CD14-positive monocyte (primary cell): ENCODE measurements at regions not wholly inside any gene's neighbourhood (a gene's known extent, or its start where the extent isn't known, plus 50 kb on each side); places are given as distances from the start of the nearest gene placed in this dataset.

Experiments
- DNase-seq, 3 donors: peaks; one replicate each; pipeline ENCODE4 v3.0.0-alpha.2; 2011 to 2022
- H2AFZ ChIP-seq: 2 replicates; pipeline ENCODE4 v1.6.0; 2012; ENCODE audit warnings: mild to moderate bottlenecking, low read depth, low read length, inconsistent platforms; ENCODE audit not compliant: insufficient read depth, poor library complexity, severe bottlenecking
- H3K27ac ChIP-seq, 2 donors: 1 replicate in 1 of 2; 2 replicates in 1 of 2; pipeline ENCODE4 v1.5.1; 2012 to 2013; ENCODE audit warnings: low read length in 2 of 2, control low read depth in 1 of 2, inconsistent platforms in 1 of 2, low read depth in 1 of 2, mild to moderate bottlenecking in 1 of 2
- H3K27me3 ChIP-seq, 2 donors: one replicate each; pipeline versions ENCODE4 v1.6.0 to v1.6.1; 2011 to 2013; ENCODE audit warnings: low read length in 2 of 2; ENCODE audit not compliant: control insufficient read depth in 2 of 2, insufficient read depth in 2 of 2
- H3K36me3 ChIP-seq, 2 donors: replicated peaks in 1 of 2; 1 replicate in 1 of 2; 2 replicates in 1 of 2; pipeline versions ENCODE4 v1.5.1 to v1.6.1; 2012 to 2013; ENCODE audit warnings: low read length in 2 of 2, control low read depth in 1 of 2, inconsistent platforms in 1 of 2, mild to moderate bottlenecking in 1 of 2; ENCODE audit not compliant: insufficient read depth in 2 of 2, control insufficient read depth in 1 of 2
- H3K4me1 ChIP-seq, 2 donors: 1 replicate in 1 of 2; 2 replicates in 1 of 2; pipeline versions ENCODE4 v1.5.1 to v1.6.1; 2012 to 2013; ENCODE audit warnings: low read length in 2 of 2, control low read depth in 1 of 2, inconsistent platforms in 1 of 2, mild to moderate bottlenecking in 1 of 2, moderate library complexity in 1 of 2; ENCODE audit not compliant: insufficient read depth in 2 of 2, control insufficient read depth in 1 of 2
- H3K4me2 ChIP-seq: replicated peaks from 2 replicates; pipeline ENCODE3; 2012; ENCODE audit warnings: low read length, moderate library complexity, mild to moderate bottlenecking; ENCODE audit not compliant: poor library complexity, severe bottlenecking; ENCODE audit errors: extremely low read depth
- H3K4me3 ChIP-seq, 3 experiments: fragments of 200-600 bp in 1 of 3; sonication (generic) in 1 of 3; replicated peaks in 1 of 3; 1 replicate in 2 of 3; 2 replicates in 1 of 3; pipeline ENCODE4 v1.5.1; 2011 to 2013; ENCODE audit warnings: low read length in 3 of 3, mild to moderate bottlenecking in 3 of 3, control low read depth in 2 of 3, low read depth in 2 of 3, inconsistent platforms in 1 of 3, moderate library complexity in 1 of 3
- H3K79me2 ChIP-seq: 2 replicates; pipeline ENCODE4 v1.6.0; 2012; ENCODE audit warnings: mild to moderate bottlenecking, control low read depth, inconsistent platforms, low read length, moderate library complexity; ENCODE audit not compliant: insufficient read depth
- H3K9ac ChIP-seq: 2 replicates; pipeline ENCODE4 v1.6.0; 2017; ENCODE audit warnings: low read length, mild to moderate bottlenecking; ENCODE audit not compliant: insufficient read depth, poor library complexity, severe bottlenecking
- H3K9me3 ChIP-seq, 2 donors: replicated peaks in 1 of 2; 1 replicate in 1 of 2; 2 replicates in 1 of 2; pipeline versions ENCODE4 v1.5.1 to v1.6.1; 2012 to 2013; ENCODE audit warnings: low read length in 2 of 2, control low read depth in 1 of 2; ENCODE audit not compliant: control insufficient read depth in 1 of 2, insufficient read depth in 1 of 2
- H4K20me1 ChIP-seq: 2 replicates; pipeline ENCODE4 v1.6.0; 2012; ENCODE audit warnings: mild to moderate bottlenecking, low read length, control low read depth, moderate library complexity; ENCODE audit not compliant: insufficient read depth
- H3K27ac Mint-ChIP-seq, 7 donors: one replicate each; pipeline ENCODE4 v1.8.0; 2020; ENCODE audit warnings: mild to moderate bottlenecking in 7 of 7, mixed read lengths in 7 of 7, moderate library complexity in 6 of 7, inconsistent platforms in 2 of 7
- H3K27me3 Mint-ChIP-seq, 3 donors: one replicate each; pipeline ENCODE4 v1.8.0; 2021 to 2022; ENCODE audit warnings: low read depth in 3 of 3, mild to moderate bottlenecking in 3 of 3, mixed read lengths in 3 of 3, moderate library complexity in 3 of 3, inconsistent platforms in 1 of 3
- H3K36me3 Mint-ChIP-seq, 2 donors: one replicate each; pipeline ENCODE4 v1.8.0; 2020; ENCODE audit warnings: mixed read lengths in 2 of 2, inconsistent platforms in 1 of 2, mild to moderate bottlenecking in 1 of 2
- H3K4me1 Mint-ChIP-seq: one replicate; pipeline ENCODE4 v1.8.0; 2020; ENCODE audit warnings: mild to moderate bottlenecking, mixed read lengths
- H3K4me3 Mint-ChIP-seq, 2 donors: one replicate each; pipeline ENCODE4 v1.8.0; 2020; ENCODE audit warnings: mild to moderate bottlenecking in 2 of 2, mixed read lengths in 2 of 2, moderate library complexity in 1 of 2
- H3K9me3 Mint-ChIP-seq, 7 donors: one replicate each; pipeline ENCODE4 v1.8.0; 2020 to 2022; ENCODE audit warnings: mixed read lengths in 7 of 7, mild to moderate bottlenecking in 6 of 7, moderate library complexity in 6 of 7, inconsistent platforms in 2 of 7
- CTCF ChIP-seq: fragments of 200-600 bp; IDR thresholded peaks from one replicate; pipeline ENCODE4 v1.8.0; 2022; ENCODE audit warnings: antibody characterized with exemption, mild to moderate bottlenecking
- WGBS: methylation state at CpG from one replicate; pipeline ENCODE4 v1.1.5; 2013; ENCODE audit warnings: missing lambda C conversion rate; ENCODE audit not compliant: insufficient coverage; 5-methylcytosine and 5-hydroxymethylcytosine counted together
- intact Hi-C, 2 donors: fragments of 100-400 bp; cut with micrococcal nuclease; formaldehyde crosslinking; loops; one replicate each; pipeline versions ENCODE4 v1.15.0 to v1.15.1; 2023

- no peaks in the 10 kb centered on the region for H3K27me3 ChIP-seq
- WGBS = 76% methylated on average over 2 of the region's 3 CpGs
- H3K4me3 ChIP-seq = no peak overlapping the region
- Mint-ChIP-seq H3K27me3 (peaks cover 0 to 8% (median 2%) of the 10 kb centered on the region in 3 donors), H3K4me3 (no peak overlapping the region), H3K27ac (no peak overlapping the region), H3K9me3 (peaks cover 0 to 3% (median 0%) of the 10 kb centered on the region in 7 donors), H3K4me1 (no peaks in the 10 kb centered on the region), H3K36me3 (no peaks in the 10 kb centered on the region)
- H3K27ac ChIP-seq = no peak overlapping the region
- H3K4me2 ChIP-seq = no peak overlapping the region
- H3K4me1 ChIP-seq = no peaks in the 10 kb centered on the region
- H3K79me2 ChIP-seq = no peaks in the 10 kb centered on the region
- no peak for DNase-seq
- no peaks in the 10 kb centered on the region for H3K36me3 ChIP-seq
- no peaks in the 10 kb centered on the region for H3K9me3 ChIP-seq
- H4K20me1 ChIP-seq = no peaks in the 10 kb centered on the region
- no peak overlapping the region for H2AFZ ChIP-seq
- intact Hi-C loops = no loop called here
- no peak for TF ChIP-seq CTCF
- H3K9ac ChIP-seq = no peak overlapping the region
Observed at GRCh38 chr20:56698297-56698696, 69.2 kb downstream of the TFAP2C start.

GRCh38 chr20:56698749-56699148, 69.6 kb downstream of the TFAP2C start:
- DNase-seq = no peak
- Histone ChIP-seq H3K9ac (no peak overlapping the region), H3K36me3 (no peaks in the 10 kb centered on the region), H3K79me2 (no peaks in the 10 kb centered on the region), H3K9me3 (no peaks in the 10 kb centered on the region), H3K4me3 (no peak overlapping the region), H2AFZ (no peak overlapping the region), H3K27me3 (no peaks in the 10 kb centered on the region), H3K4me2 (no peak overlapping the region), H3K27ac (no peak overlapping the region), H3K4me1 (no peaks in the 10 kb centered on the region), H4K20me1 (no peaks in the 10 kb centered on the region)
- peaks cover 0 to 7% (median 0%) of the 10 kb centered on the region in 7 donors for H3K9me3 Mint-ChIP-seq
- no peaks in the 10 kb centered on the region for H3K4me1 Mint-ChIP-seq
- WGBS = 17% methylated on average over 1 of the region's 7 CpGs
- intact Hi-C loops = no loop called here
- TF ChIP-seq CTCF = no peak
- no peak overlapping the region for H3K27ac Mint-ChIP-seq
- H3K36me3 Mint-ChIP-seq = no peaks in the 10 kb centered on the region
- peaks cover 0 to 4% (median 0%) of the 10 kb centered on the region in 3 donors for H3K27me3 Mint-ChIP-seq
- H3K4me3 Mint-ChIP-seq = no peak overlapping the region
